ENCODE measurements at regions not wholly inside any gene's neighbourhood (a gene's known extent, or its start where the extent isn't known, plus 50 kb on each side); places are given as distances from the start of the nearest gene placed in this dataset.

DNA sequence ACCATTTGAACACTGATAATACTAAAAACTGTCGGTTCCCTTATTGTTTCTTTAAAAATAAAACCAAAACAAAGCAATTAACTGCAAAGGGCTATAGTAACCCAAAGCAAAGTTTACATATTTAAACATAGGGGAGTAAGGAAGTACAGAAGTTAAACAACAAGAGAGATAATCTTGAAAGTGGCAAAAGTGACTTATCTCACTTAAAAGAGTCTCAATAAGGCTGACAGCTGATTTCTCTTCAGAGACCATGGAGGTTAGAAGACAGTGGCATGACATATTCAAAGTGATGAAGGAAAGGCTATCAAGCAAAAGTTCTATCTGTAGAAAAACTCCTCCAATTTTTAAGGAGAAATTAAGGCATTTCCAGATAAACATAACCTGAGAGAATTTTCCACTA, 233.5 kb upstream of the HDAC9 start:
- peak in 1 of 2 experiments; percentile 12 for DNase-seq

DNA sequence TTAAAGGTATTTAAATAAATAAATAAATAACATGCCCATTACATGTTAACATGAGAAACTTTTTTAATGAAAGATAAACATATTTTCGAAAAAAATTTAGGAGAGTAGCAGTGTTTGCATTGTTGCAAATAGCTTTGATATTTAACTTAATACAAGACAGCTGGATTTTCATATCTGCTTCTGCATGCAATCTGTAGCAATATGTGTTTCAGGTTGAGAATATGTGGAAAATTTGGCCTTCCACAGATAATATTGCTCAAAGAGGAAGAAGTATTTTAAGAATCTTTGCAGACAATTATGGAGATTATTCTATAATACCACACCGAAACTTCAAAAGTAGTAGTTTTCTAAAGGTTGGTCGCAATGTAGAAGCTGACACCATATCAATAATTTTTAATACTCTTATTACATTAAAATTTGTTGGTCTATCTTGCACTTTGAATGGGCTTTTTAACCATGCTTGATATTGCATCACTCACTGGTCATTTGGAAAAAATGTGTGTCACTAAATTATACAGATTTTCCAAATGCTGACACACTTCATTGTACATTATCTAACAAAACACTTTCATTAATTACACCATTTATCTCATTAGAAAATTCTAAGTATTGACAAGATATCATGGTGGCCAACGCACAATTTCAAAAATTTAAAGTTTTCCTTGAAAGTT, 229.8 kb upstream of the HDAC9 start:
- DNase-seq: no peak

- no peak for DNase-seq
These were observed 227.0 kb upstream of the HDAC9 start for GRCh38 chr7:18268571-18268970.

DNA sequence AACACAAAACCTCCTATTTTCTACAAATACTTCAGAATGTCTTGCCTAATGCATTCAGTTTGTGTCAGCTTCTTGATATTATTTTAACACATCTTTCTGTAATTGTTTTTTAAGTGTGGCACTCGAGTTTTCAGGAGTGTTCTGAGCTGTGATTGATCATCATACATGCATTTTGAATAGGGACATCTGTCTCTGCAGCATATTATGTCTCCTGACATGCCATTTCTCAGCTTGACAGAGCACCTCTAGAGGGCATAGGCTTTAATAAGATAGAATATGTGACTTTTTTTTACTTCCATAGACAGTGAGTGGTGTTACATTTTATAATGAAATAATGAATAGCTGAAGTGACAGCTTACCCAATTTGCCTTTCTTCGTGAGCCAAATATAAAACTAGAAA, 219.2 kb upstream of the HDAC9 start:
- no peak for DNase-seq

GRCh38 chr7:18278316-18278715, 217.2 kb upstream of the HDAC9 start:
- no peak for DNase-seq

GRCh38 chr7:18283045-18283444, 212.5 kb upstream of the HDAC9 start:
- DNase-seq: no peak

DNA sequence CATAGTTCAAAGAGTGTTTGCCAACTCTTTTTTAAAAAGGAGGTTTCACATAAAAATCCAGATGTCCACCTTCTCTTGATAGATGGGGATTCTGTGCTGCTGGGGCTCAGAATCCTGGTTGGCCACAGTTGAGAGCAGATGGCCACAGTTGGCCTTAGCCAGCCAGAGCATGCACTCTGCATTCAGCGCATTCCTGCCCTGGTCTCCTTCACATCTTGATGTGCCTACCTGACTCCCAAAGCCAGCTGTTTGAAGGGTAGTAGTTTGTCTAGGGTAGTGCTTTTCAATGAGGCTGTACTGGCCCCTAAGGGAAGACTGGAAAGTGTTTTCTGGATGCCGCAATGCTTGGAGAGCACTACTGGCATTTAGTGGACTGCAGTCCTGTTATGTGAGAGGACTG, 208.1 kb upstream of the HDAC9 start:
- DNase-seq: no peak

DNA sequence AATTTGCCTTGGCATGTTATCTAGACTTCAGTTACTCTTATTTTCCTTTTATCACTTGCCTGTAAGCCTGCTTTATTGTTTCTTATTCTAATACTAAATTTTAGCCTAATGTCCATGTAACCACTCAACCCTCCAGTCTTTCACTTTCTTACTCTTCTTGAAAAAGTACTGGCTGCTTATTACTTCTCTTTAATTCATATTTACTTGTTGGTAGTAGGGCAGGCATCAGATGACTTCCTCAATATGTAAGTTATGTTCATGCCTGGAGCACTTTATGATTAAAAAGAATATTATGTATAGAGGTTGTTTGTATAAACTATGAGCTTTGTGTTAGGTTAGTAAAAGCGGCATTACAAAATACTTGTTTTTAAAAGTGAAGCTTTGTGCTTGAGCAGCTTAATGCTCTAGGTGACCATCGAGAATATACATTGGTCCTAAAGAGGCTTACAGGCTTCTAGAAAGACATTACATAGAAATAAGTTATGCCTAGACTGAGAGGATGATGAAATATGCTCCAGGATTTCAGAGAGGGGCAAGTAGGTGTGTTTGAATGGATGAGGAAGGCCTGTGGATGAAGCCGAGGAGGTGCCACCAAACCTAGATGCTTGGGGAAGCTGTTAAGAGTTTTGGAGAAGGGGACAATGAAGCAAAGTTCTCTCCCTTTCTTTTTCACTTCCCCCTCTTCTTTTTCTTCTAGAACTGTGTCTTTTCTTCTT, 207.1 kb upstream of the HDAC9 start:
- no peak for DNase-seq

DNA sequence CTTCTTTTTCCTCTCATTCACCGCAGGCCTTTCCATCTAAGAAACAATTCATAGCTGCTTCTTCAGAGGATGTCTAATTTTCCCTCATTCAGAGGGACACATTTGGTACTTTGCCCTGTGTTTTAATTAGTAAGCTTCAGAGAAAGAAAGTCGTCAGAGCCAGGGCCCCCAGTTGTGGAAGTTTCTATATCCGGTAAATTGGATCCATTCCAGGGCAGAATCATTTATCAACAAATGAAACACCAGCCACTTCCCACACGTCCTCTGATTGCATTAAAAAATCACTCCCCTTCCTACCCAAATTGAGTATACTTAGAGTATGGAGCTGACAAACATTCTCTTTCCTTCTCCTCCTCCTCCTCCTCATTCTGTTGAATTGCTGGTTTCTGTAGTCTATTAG, 205.8 kb upstream of the HDAC9 start:
- peak in 1 of 2 experiments; percentile 23 for DNase-seq

DNA sequence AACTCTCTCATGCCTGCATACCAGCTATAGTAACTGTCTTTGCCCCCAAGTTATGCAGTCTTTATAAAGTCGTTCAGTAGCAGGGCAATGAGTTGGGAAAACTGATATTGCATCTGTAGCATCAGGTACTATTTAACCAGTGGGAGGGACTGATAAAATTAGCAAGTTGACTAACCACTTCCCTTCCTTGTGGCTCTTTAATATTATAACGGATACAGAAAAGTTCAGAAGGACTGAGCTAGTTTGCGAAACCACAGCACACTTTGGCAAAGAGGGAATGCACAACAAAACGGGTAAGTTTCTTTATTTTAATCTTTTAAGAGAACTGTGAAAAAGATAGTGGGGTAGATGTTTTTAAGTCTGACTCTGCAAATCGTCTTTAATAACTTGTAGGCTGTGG, 205.3 kb upstream of the HDAC9 start:
- no peak for DNase-seq

DNA sequence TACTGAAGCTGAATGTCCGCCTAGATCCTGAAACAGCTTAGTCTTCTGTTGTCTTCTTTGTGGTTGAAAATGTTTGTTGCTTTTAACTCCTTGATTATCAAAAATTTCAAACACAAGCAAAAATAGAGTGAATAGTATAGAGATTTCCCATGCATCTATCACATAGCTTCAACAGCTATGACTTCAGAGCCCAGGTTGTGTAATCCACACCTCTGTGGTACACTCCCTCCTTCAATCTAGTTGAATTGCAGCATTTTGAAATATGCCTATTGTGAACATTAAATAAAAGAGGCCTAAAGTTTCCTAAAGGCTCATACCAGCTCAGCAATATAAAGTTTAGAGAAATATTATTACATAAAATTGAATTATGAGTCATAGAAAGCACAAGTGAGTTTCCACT, 204.7 kb upstream of the HDAC9 start:
- DNase-seq: no peak

- peak in 1 of 2 experiments; percentile 44 for DNase-seq
These were observed 203.0 kb upstream of the HDAC9 start for GRCh38 chr7:18292584-18292983.

DNA sequence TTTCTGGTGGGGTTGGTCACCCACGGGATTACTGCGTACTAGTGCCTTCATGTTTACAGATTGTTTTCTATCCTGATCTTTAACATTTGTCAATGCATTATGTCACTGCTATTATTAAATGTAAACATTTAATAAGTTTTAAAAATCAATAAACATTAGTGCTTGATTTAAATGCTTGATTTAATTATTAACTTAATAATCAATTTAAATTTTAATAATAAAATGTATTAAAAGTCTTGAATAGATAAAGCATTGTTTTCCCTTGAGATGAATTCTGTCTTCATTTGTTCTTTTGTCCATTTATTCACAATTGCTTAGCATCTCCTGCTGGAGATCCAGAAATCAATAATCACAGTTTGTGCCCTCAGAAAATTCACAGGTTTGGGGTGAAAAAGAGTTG, 201.8 kb upstream of the HDAC9 start:
- no peak for DNase-seq

GRCh38 chr7:18294411-18294810, 201.1 kb upstream of the HDAC9 start:
- no peak for DNase-seq

DNA sequence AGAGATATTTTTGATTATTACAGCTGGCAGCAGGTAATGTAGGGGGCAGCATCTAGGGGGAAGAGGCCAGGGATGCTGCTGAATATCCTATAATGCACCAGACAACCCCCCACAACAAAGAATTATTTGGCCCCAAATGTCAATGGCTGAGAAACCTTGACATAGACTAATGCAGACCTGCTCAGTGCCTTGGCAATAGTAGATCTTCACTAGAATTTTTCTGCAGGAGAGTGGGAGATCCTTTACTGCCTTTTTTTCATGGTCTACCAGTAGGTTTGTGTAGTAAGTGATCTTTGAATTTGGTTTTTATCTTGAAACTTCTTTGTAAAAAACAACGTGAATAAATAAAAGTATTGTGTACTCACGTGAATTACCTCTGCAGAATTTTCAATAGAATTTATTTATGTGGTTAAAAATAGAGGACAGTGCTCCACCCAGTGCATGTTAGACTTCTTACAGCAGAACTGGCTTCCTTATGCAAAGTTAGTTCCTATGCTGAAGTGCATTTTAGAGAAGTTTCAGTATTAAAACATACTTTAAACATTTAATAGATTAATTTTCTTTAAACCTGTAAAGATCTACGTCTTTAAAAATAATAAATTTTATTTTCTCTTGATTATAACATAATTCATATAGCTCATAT, 199.6 kb upstream of the HDAC9 start:
- no peak for DNase-seq

GRCh38 chr7:18302097-18302496, 193.5 kb upstream of the HDAC9 start:
- no peak for DNase-seq

GRCh38 chr7:18305866-18306265, 189.7 kb upstream of the HDAC9 start:
- no peak for DNase-seq

GRCh38 chr7:18306696-18307095, 188.9 kb upstream of the HDAC9 start:
- no peak for DNase-seq

- DNase-seq: no peak
These were observed 186.6 kb upstream of the HDAC9 start for GRCh38 chr7:18308938-18309337.

- no peak for DNase-seq
These were observed 183.1 kb upstream of the HDAC9 start for GRCh38 chr7:18312482-18312881.

DNA sequence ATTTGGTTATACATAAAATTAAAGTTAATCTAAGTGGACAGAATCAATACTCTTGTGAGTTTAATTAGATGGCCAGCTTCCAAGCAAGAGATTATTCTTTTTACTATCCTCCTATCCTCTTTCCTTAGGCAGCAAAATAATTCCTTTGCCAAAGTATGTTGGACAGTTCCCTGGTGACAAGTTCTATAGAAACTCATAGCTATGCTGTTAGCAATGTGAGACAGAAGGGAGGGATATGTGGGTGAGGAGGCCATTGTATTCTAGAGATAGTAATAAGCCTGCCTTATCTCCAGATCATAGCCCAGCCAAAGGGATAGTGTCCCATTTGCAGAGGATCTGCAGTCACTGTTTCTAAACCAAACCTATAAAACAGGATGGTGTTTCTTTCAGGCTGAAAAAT, 181.6 kb upstream of the HDAC9 start:
- DNase-seq: no peak

- DNase-seq: no peak
These were observed 180.3 kb upstream of the HDAC9 start for GRCh38 chr7:18315241-18315640.

- DNase-seq: no peak
These were observed 177.6 kb upstream of the HDAC9 start for GRCh38 chr7:18317941-18318340.

DNA sequence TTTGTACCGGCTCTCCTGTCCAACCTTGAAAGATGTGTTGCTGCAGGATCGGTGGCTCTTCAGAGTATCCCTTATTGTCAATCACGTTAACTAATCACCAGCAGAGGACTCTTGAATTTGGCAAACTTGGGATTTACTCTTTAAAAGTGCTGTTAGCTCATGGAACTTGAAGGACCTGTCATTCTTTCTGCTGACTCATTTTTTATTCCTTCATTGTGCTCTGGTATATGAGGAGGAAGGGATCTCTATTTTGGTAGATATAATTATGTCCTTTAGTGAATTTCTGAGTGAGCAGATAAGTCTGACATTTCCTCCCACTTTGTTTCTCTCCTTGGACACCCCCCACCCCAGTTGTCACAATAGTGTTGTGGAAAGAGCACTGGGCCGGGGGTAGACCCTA, 175.1 kb upstream of the HDAC9 start:
- DNase-seq: no peak

Data from NCI-H2081 (cell line).